ENCODE measurements at regions not wholly inside any gene's neighbourhood (a gene's known extent, or its start where the extent isn't known, plus 50 kb on each side); places are given as distances from the start of the nearest gene placed in this dataset.
A peak's percentile ranks its signal among the peaks of the same experiment; 100 is the strongest.

- Histone ChIP-seq H3K9me3 (no peaks in the 10 kb centered on the region), H3K36me3 (no peaks in the 10 kb centered on the region), H3K4me1 (peaks cover 0 to 8% (median 0%) of the 10 kb centered on the region in 3 donors), H3K27ac (peak overlapping the region; percentile 2 to 73 (median 44)), H3K27me3 (no peaks in the 10 kb centered on the region), H3K4me3 (no peak overlapping the region)
- peak; percentile 35 to 80 (median 58) for ATAC-seq
- 55% methylated on average over 6 of the region's 6 CpGs for WGBS, 2 donors
- no peak for TF ChIP-seq CTCF (IDR thresholded peaks at IDR 0.05)
- no peak for FAIRE-seq
- DNase-seq = peak in 1 of 6 donors; percentile 26
- intact Hi-C loops (cut with DNase I) = no loop called here
Observed at GRCh38 chr13:91154558-91155353, 192.7 kb upstream of the MIR17HG start.

- Histone ChIP-seq H3K36me3 (no peaks in the 10 kb centered on the region), H3K4me1 (peaks cover 0 to 8% (median 0%) of the 10 kb centered on the region in 3 donors), H3K4me3 (no peak overlapping the region), H3K27me3 (no peaks in the 10 kb centered on the region), H3K9me3 (no peaks in the 10 kb centered on the region), H3K27ac (peak overlapping the region; percentile 2 to 73 (median 55))
- DNase-seq (peak in 1 of 6 donors; percentile 18), ATAC-seq (peak; percentile 53 to 74 (median 65)), FAIRE-seq (no peak)
- no peak for TF ChIP-seq CTCF (IDR thresholded peaks at IDR 0.05)
- 13 to 17% methylated on average over 5 of the region's 5 CpGs for WGBS, 2 donors
- intact Hi-C loops (cut with DNase I) = no loop called here
Observed at GRCh38 chr13:91155512-91156114, 191.9 kb upstream of the MIR17HG start.

- peaks cover 0 to 8% (median 0%) of the 10 kb centered on the region in 3 donors for H3K4me1 ChIP-seq
- H3K4me3 ChIP-seq = no peak overlapping the region
- no peak for DNase-seq
- H3K27ac ChIP-seq = no peak overlapping the region
- no peak for ATAC-seq
- TF ChIP-seq CTCF (IDR thresholded peaks at IDR 0.05) = no peak
- H3K27me3 ChIP-seq = no peaks in the 10 kb centered on the region
- FAIRE-seq = no peak
- intact Hi-C loops (cut with DNase I) = no loop called here
- 80 to 85% methylated on average over 4 of the region's 4 CpGs for WGBS, 2 donors
- H3K36me3 ChIP-seq = no peaks in the 10 kb centered on the region
- no peaks in the 10 kb centered on the region for H3K9me3 ChIP-seq
Observed at GRCh38 chr13:91157273-91158016, 190.0 kb upstream of the MIR17HG start.

GRCh38 chr13:91158017-91158395, 189.5 kb upstream of the MIR17HG start:
- TF ChIP-seq CTCF (IDR thresholded peaks at IDR 0.05) = no peak
- Histone ChIP-seq H3K27me3 (no peaks in the 10 kb centered on the region), H3K27ac (no peak overlapping the region), H3K9me3 (no peaks in the 10 kb centered on the region), H3K4me1 (peaks cover 0 to 8% (median 0%) of the 10 kb centered on the region in 3 donors), H3K36me3 (no peaks in the 10 kb centered on the region), H3K4me3 (no peak overlapping the region)
- ATAC-seq (peak in 1 of 4 donors; percentile 42), FAIRE-seq (no peak), DNase-seq (no peak)
- WGBS, 2 donors = 23 to 29% methylated on average over 4 of the region's 4 CpGs
- intact Hi-C loops (cut with DNase I) = no loop called here
